WTC11 (cell line): ENCODE measurements at regions not wholly inside any gene's neighbourhood (a gene's known extent, or its start where the extent isn't known, plus 50 kb on each side); places are given as distances from the start of the nearest gene placed in this dataset.

ENCODE experiments used
- ATAC-seq: fragments of 200-7000 bp; cut with Tn5 transposase; 2 replicates; pipeline ENCODE4 v1.10.0; 2021; ENCODE audit warnings: mild to moderate bottlenecking, moderate library complexity
- CTCF ChIA-PET: fragments of 300-600 bp; sonication (Branson Sonifier 250); formaldehyde crosslinking; loops from one replicate; lab custom pipeline; 2021; ENCODE audit warnings: antibody characterized with exemption; lab: Charles Lee
- POLR2A ChIA-PET: fragments of 350-600 bp; sonication (Branson Sonifier 250); formaldehyde crosslinking; loops from one replicate; lab custom pipeline; 2021; ENCODE audit warnings: antibody characterized with exemption; lab: Charles Lee
- DNase-seq: peaks from one replicate; pipeline ENCODE4 v3.0.0; 2021; ENCODE audit warnings: low spot score
- H3K27ac Mint-ChIP-seq: 2 replicates; pipeline ENCODE4 v1.8.0; 2021; ENCODE audit warnings: mixed read lengths
- H3K27me3 Mint-ChIP-seq: 2 replicates; pipeline ENCODE4 v1.8.0; 2021; ENCODE audit warnings: low read depth, mild to moderate bottlenecking, moderate library complexity, mixed read lengths
- H3K36me3 Mint-ChIP-seq: 2 replicates; pipeline ENCODE4 v1.8.0; 2021; ENCODE audit warnings: mixed read lengths
- H3K4me1 Mint-ChIP-seq: 2 replicates; pipeline ENCODE4 v1.8.0; 2022; ENCODE audit warnings: mixed read lengths
- H3K4me3 Mint-ChIP-seq: 2 replicates; pipeline ENCODE4 v1.8.0; 2021; ENCODE audit warnings: mild to moderate bottlenecking, moderate library complexity, mixed read lengths
- H3K9me3 Mint-ChIP-seq: 2 replicates; pipeline ENCODE4 v1.8.0; 2021; ENCODE audit warnings: mixed read lengths
- CTCF ChIP-seq: fragments of 200-600 bp; IDR thresholded peaks from 2 replicates; pipeline ENCODE4 v1.8.0; 2022; ENCODE audit warnings: antibody characterized with exemption
- E2F4 ChIP-seq: sonication (generic); formaldehyde crosslinking; IDR thresholded peaks from 2 replicates; pipeline ENCODE4 v1.8.1; 2022; ENCODE audit warnings: low read depth, mild to moderate bottlenecking, moderate library complexity, missing genetic modification reagents, borderline replicate concordance
- E2F5 ChIP-seq: sonication (generic); formaldehyde crosslinking; IDR thresholded peaks from 2 replicates; pipeline ENCODE4 v1.8.1; 2022; ENCODE audit warnings: mild to moderate bottlenecking, moderate library complexity, missing genetic modification reagents
- ELF4 ChIP-seq: sonication (generic); formaldehyde crosslinking; IDR thresholded peaks from 2 replicates; pipeline ENCODE4 v1.8.1; 2022; ENCODE audit warnings: low read depth, mild to moderate bottlenecking, moderate library complexity, missing genetic modification reagents
- FOXJ3 ChIP-seq: sonication (generic); formaldehyde crosslinking; IDR thresholded peaks from 2 replicates; pipeline ENCODE4 v1.9.0; 2021; ENCODE audit warnings: missing genetic modification reagents, mild to moderate bottlenecking, borderline replicate concordance
- FOXK1 ChIP-seq: sonication (generic); formaldehyde crosslinking; IDR thresholded peaks from 2 replicates; pipeline ENCODE4 v1.8.0; 2022; ENCODE audit warnings: mild to moderate bottlenecking, moderate library complexity, missing genetic modification reagents
- FOXP1 ChIP-seq: sonication (generic); formaldehyde crosslinking; IDR thresholded peaks from 2 replicates; pipeline ENCODE4 v1.8.0; 2022; ENCODE audit warnings: missing genetic modification reagents, mild to moderate bottlenecking, moderate library complexity, borderline replicate concordance
- GTF2I ChIP-seq: fragments of 250-450 bp; sonication (Bioruptor Pico); conservative IDR thresholded peaks from 2 replicates; pipeline ENCODE4 v1.4.0; 2021; ENCODE audit warnings: mild to moderate bottlenecking
- HMGA2 ChIP-seq: fragments of 250-450 bp; sonication (Bioruptor Pico); IDR thresholded peaks from 2 replicates; pipeline ENCODE4 v1.4.0; 2021; ENCODE audit warnings: mild to moderate bottlenecking, moderate library complexity
- JAZF1 ChIP-seq: fragments of 250-450 bp; sonication (Bioruptor Pico); IDR thresholded peaks from 2 replicates; pipeline ENCODE4 v1.9.0; 2021; ENCODE audit warnings: moderate library complexity, mild to moderate bottlenecking, inconsistent platforms
- KAT7 ChIP-seq: sonication (generic); formaldehyde crosslinking; IDR thresholded peaks from 2 replicates; pipeline ENCODE4 v1.8.1; 2023; ENCODE audit warnings: missing genetic modification reagents, mild to moderate bottlenecking, borderline replicate concordance
- MYBL2 ChIP-seq: sonication (generic); formaldehyde crosslinking; IDR thresholded peaks from 2 replicates; pipeline ENCODE4 v1.8.1; 2023; ENCODE audit warnings: mild to moderate bottlenecking, moderate library complexity, missing genetic modification reagents
- NFATC4 ChIP-seq: fragments of 250-450 bp; sonication (Bioruptor Pico); IDR thresholded peaks from 2 replicates; pipeline ENCODE4 v1.9.0; 2021; ENCODE audit warnings: mild to moderate bottlenecking
- NFYB ChIP-seq: sonication (generic); formaldehyde crosslinking; conservative IDR thresholded peaks from 2 replicates; pipeline ENCODE4 v1.8.0; 2022; ENCODE audit warnings: low read depth, missing genetic modification reagents
- NR3C1 ChIP-seq: sonication (generic); formaldehyde crosslinking; conservative IDR thresholded peaks from 2 replicates; pipeline ENCODE4 v1.8.1; 2023; ENCODE audit warnings: low read depth, mild to moderate bottlenecking, missing genetic modification reagents
- PRRX2 ChIP-seq: fragments of 250-450 bp; sonication (Bioruptor Pico); IDR thresholded peaks from 2 replicates; pipeline ENCODE4 v1.8.0; 2021; ENCODE audit warnings: mild to moderate bottlenecking
- RELA ChIP-seq: sonication (generic); formaldehyde crosslinking; IDR thresholded peaks from 2 replicates; pipeline ENCODE4 v1.8.1; 2022; ENCODE audit warnings: missing genetic modification reagents, mild to moderate bottlenecking, borderline replicate concordance
- RORB ChIP-seq: fragments of 250-450 bp; sonication (Bioruptor Pico); IDR thresholded peaks from 2 replicates; pipeline ENCODE4 v1.9.0; 2021; ENCODE audit warnings: mild to moderate bottlenecking
- SOX15 ChIP-seq: fragments of 250-450 bp; sonication (Bioruptor Pico); IDR thresholded peaks from 2 replicates; pipeline ENCODE4 v1.9.0; 2021; ENCODE audit warnings: mild to moderate bottlenecking
- TEAD1 ChIP-seq: sonication (generic); formaldehyde crosslinking; IDR thresholded peaks from 2 replicates; pipeline ENCODE4 v1.8.0; 2022; ENCODE audit warnings: mild to moderate bottlenecking, missing genetic modification reagents
- TP53 ChIP-seq: sonication (generic); formaldehyde crosslinking; IDR thresholded peaks from 2 replicates; pipeline ENCODE4 v1.8.1; 2023; ENCODE audit warnings: mild to moderate bottlenecking, missing genetic modification reagents
- USF1 ChIP-seq: sonication (generic); formaldehyde crosslinking; IDR thresholded peaks from 2 replicates; pipeline ENCODE4 v1.8.0; 2022; ENCODE audit warnings: mild to moderate bottlenecking, missing genetic modification reagents
- ZNF121 ChIP-seq: sonication (generic); formaldehyde crosslinking; IDR thresholded peaks from 2 replicates; pipeline ENCODE4 v1.8.0; 2023; ENCODE audit warnings: missing genetic modification reagents
- ZNF138 ChIP-seq: sonication (generic); formaldehyde crosslinking; conservative IDR thresholded peaks from 2 replicates; pipeline ENCODE4 v1.8.1; 2022; ENCODE audit warnings: mild to moderate bottlenecking, moderate library complexity, missing genetic modification reagents
- ZNF317 ChIP-seq: sonication (generic); formaldehyde crosslinking; IDR thresholded peaks from 2 replicates; pipeline ENCODE4 v1.8.1; 2023; ENCODE audit warnings: low read depth, mild to moderate bottlenecking, moderate library complexity, missing genetic modification reagents, borderline replicate concordance
- TF ChIP-seq, protein P1 (sequence below): sonication (generic); formaldehyde crosslinking; IDR thresholded peaks from 2 replicates; pipeline ENCODE4 v1.8.0; 2022; ENCODE audit warnings: mild to moderate bottlenecking, missing genetic modification reagents

GRCh38 chr10:92778091-92778490, 70.2 kb upstream of the EXOC6 start:
- no peak overlapping the region for H3K4me3 Mint-ChIP-seq
- POLR2A ChIA-PET = interaction anchor here (0.6 kb wide), 1 partner anchor 58 kb away, joined by 7 read pairs; no protein-coding TSS in a partner anchor

DNA sequence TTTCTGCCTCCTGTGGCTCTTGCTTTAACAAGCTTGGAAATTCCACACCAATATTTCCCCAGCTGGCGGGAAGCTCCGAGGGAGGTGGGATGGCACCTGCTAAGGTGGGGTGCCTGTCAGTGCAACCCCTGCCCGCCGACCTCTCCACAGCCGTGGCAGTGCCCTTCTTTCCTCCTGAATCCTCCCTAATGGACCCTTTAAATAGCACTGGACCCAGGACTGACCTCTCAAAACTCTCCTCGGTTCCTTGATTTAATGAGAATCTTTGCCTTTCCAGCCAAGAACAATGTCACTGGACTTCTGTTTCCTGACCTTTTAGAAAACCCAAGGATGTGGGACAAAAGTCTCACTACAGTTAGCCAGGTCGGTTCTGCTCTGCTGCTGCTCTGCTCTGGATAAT, 63.2 kb upstream of the EXOC6 start:
- DNase-seq = no peak
- H3K36me3 Mint-ChIP-seq = no peaks in the 10 kb centered on the region
- POLR2A ChIA-PET = no interaction called here
- H3K27ac Mint-ChIP-seq = no peak overlapping the region
- CTCF ChIA-PET = interaction anchor here (0.8 to 1.0 kb wide), 2 partner anchors 58 to 220 kb away, joined by 3 read pairs; no protein-coding TSS in a partner anchor
- no peak for ATAC-seq
- H3K4me1 Mint-ChIP-seq = peaks cover 23% of the 10 kb centered on the region
- H3K27me3 Mint-ChIP-seq = peaks cover 3% of the 10 kb centered on the region; the same call in 1 of the 2 replicates
- H3K9me3 Mint-ChIP-seq = no peaks in the 10 kb centered on the region
- H3K4me3 Mint-ChIP-seq = no peak overlapping the region
- TF ChIP-seq HMGA2 (CRISPR knock-in tag) = no peak
- TF ChIP-seq, protein P1, sequence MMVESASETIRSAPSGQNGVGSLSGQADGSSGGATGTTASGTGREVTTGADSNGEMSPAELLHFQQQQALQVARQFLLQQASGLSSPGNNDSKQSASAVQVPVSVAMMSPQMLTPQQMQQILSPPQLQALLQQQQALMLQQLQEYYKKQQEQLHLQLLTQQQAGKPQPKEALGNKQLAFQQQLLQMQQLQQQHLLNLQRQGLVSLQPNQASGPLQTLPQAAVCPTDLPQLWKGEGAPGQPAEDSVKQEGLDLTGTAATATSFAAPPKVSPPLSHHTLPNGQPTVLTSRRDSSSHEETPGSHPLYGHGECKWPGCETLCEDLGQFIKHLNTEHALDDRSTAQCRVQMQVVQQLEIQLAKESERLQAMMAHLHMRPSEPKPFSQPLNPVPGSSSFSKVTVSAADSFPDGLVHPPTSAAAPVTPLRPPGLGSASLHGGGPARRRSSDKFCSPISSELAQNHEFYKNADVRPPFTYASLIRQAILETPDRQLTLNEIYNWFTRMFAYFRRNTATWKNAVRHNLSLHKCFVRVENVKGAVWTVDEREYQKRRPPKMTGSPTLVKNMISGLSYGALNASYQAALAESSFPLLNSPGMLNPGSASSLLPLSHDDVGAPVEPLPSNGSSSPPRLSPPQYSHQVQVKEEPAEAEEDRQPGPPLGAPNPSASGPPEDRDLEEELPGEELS (CRISPR knock-in tag) = no peak
- no peak for TF ChIP-seq USF1
- TF ChIP-seq JAZF1 (CRISPR knock-in tag) = no peak
- no peak for TF ChIP-seq TP53
- no peak for TF ChIP-seq RORB
- no peak for TF ChIP-seq RELA (CRISPR knock-in tag)
- TF ChIP-seq FOXK1 (CRISPR knock-in tag) = no peak
- TF ChIP-seq MYBL2 (CRISPR knock-in tag) = no peak

More at GRCh38 chr10:92778091-92778490, 70.2 kb upstream of the EXOC6 start:
- TF ChIP-seq HMGA2 (CRISPR knock-in tag) = no peak
- no peak for TF ChIP-seq MYBL2 (CRISPR knock-in tag)
- TF ChIP-seq ZNF121 (CRISPR knock-in tag) = no peak
- no peak for TF ChIP-seq KAT7 (CRISPR knock-in tag)
- TF ChIP-seq CTCF = no peak
- no peak for TF ChIP-seq GTF2I
- TF ChIP-seq NFATC4 = no peak
- TF ChIP-seq E2F5 (CRISPR knock-in tag) = no peak
- TF ChIP-seq E2F4 (CRISPR knock-in tag) = no peak
- no peak for TF ChIP-seq FOXP1 (CRISPR knock-in tag)
- no peak for TF ChIP-seq NFYB (CRISPR knock-in tag)
- TF ChIP-seq SOX15 (CRISPR knock-in tag) = no peak
- TF ChIP-seq ZNF317 (CRISPR knock-in tag) = no peak
- TF ChIP-seq ZNF138 (CRISPR knock-in tag) = no peak
- TF ChIP-seq TP53 = no peak
- no peak for TF ChIP-seq TEAD1 (CRISPR knock-in tag)
- TF ChIP-seq PRRX2 = no peak
- no peak for TF ChIP-seq ELF4
- no peak for TF ChIP-seq NR3C1
- no peak for TF ChIP-seq FOXJ3 (CRISPR knock-in tag)
- Mint-ChIP-seq H3K27me3 (no peaks in the 10 kb centered on the region; the same call in 1 of the 2 replicates), H3K4me1 (no peaks in the 10 kb centered on the region), H3K9me3 (no peaks in the 10 kb centered on the region; the same call in 1 of the 2 replicates), H3K36me3 (no peaks in the 10 kb centered on the region), H3K27ac (no peak overlapping the region)
- CTCF ChIA-PET = no interaction called here
- DNase-seq = no peak
- no peak for ATAC-seq
